Caco-2 (cell line): ENCODE measurements at regions not wholly inside any gene's neighbourhood (a gene's known extent, or its start where the extent isn't known, plus 50 kb on each side); places are given as distances from the start of the nearest gene placed in this dataset.

Source experiments
- BruUV-seq: library from RNA; stranded (reverse); fragments of 400-500 nt; replicated peaks from 2 replicates; lab custom pipeline; 2021; lab: Mats Ljungman, UMichigan
- CTCF ChIA-PET: fragments of 300-600 bp; sonication (Branson Sonifier 250); formaldehyde crosslinking; loops from one replicate; lab custom pipeline; 2022; ENCODE audit warnings: antibody characterized with exemption; lab: Charles Lee
- POLR2A ChIA-PET: fragments of 300-600 bp; sonication (Branson Sonifier 250); formaldehyde crosslinking; loops from one replicate; lab custom pipeline; 2022; ENCODE audit warnings: antibody characterized with exemption; lab: Charles Lee
- DNase-seq, 2 experiments: peaks; one replicate each; pipeline versions ENCODE4 v3.0.0 to v3.0.0-alpha.2; 2020 to 2022
- H3K27me3 ChIP-seq: replicated peaks from 2 replicates; pipeline ENCODE4 v1.6.0; 2011; ENCODE audit warnings: low read length; ENCODE audit not compliant: control insufficient read depth, insufficient read depth
- H3K36me3 ChIP-seq: 2 replicates; pipeline ENCODE4 v1.5.1; 2011; ENCODE audit warnings: low read length; ENCODE audit not compliant: control insufficient read depth, insufficient read depth
- H3K4me1 ChIP-seq: fragments of 250-450 bp; sonication (Bioruptor Pico); 2 replicates; pipeline ENCODE4 v1.5.1; 2020; ENCODE audit warnings: mild to moderate bottlenecking
- H3K4me3 ChIP-seq: 2 replicates; pipeline ENCODE4 v1.5.1; 2011; ENCODE audit warnings: low read depth, mild to moderate bottlenecking, control low read depth, low read length
- H3K9me3 ChIP-seq: fragments of 250-450 bp; sonication (Bioruptor Pico); 2 replicates; pipeline ENCODE4 v1.5.1; 2020; ENCODE audit warnings: mild to moderate bottlenecking, moderate library complexity
- H3K27ac Mint-ChIP-seq: one replicate; pipeline ENCODE4 v1.8.0; 2022; ENCODE audit warnings: mixed read lengths; ENCODE audit not compliant: unreplicated experiment
- H3K27me3 Mint-ChIP-seq: one replicate; pipeline ENCODE4 v1.8.0; 2022; ENCODE audit warnings: mixed read lengths; ENCODE audit not compliant: insufficient read depth, unreplicated experiment
- H3K36me3 Mint-ChIP-seq: one replicate; pipeline ENCODE4 v1.8.0; 2022; ENCODE audit warnings: mild to moderate bottlenecking, mixed read lengths; ENCODE audit not compliant: insufficient read depth, unreplicated experiment
- H3K4me1 Mint-ChIP-seq: one replicate; pipeline ENCODE4 v1.8.0; 2022; ENCODE audit warnings: low read depth, mixed read lengths; ENCODE audit not compliant: unreplicated experiment
- H3K4me3 Mint-ChIP-seq: one replicate; pipeline ENCODE4 v1.8.0; 2022; ENCODE audit warnings: mild to moderate bottlenecking, moderate library complexity, mixed read lengths; ENCODE audit not compliant: unreplicated experiment
- H3K9me3 Mint-ChIP-seq: one replicate; pipeline ENCODE4 v1.8.0; 2022; ENCODE audit warnings: mixed read lengths; ENCODE audit not compliant: unreplicated experiment
- CTCF ChIP-seq, 2 experiments: fragments of 200-600 bp in 1 of 2; IDR thresholded peaks; 1 replicate in 1 of 2; 2 replicates in 1 of 2; pipeline versions ENCODE4 v1.5.1 to v1.8.0; 2011 to 2022; ENCODE audit warnings: antibody characterized with exemption in 1 of 2, control low read depth in 1 of 2, inconsistent platforms in 1 of 2, low read depth in 1 of 2, low read length in 1 of 2, mild to moderate bottlenecking in 1 of 2, moderate library complexity in 1 of 2; ENCODE audit not compliant: insufficient read depth in 1 of 2, severe bottlenecking in 1 of 2, unreplicated experiment in 1 of 2
- intact Hi-C: fragments of 100-400 bp; cut with micrococcal nuclease; formaldehyde crosslinking; loops from one replicate; pipeline ENCODE4 v1.10.0; 2022; ENCODE audit not compliant: unreplicated experiment

- no peak for DNase-seq
- Mint-ChIP-seq H3K27ac (no peak overlapping the region), H3K36me3 (no peaks in the 10 kb centered on the region), H3K4me1 (no peaks in the 10 kb centered on the region), H3K9me3 (no peaks in the 10 kb centered on the region), H3K4me3 (no peak overlapping the region), H3K27me3 (peaks cover 2% of the 10 kb centered on the region)
- Histone ChIP-seq H3K4me1 (no peaks in the 10 kb centered on the region), H3K4me3 (no peak overlapping the region), H3K9me3 (no peaks in the 10 kb centered on the region), H3K36me3 (no peaks in the 10 kb centered on the region), H3K27me3 (no peaks in the 10 kb centered on the region)
- ChIA-PET CTCF (no interaction called here), POLR2A (no interaction called here)
- intact Hi-C loops: no loop called here
- TF ChIP-seq CTCF (IDR thresholded peaks at IDR 0.05; ENCODE audit: insufficient read depth in 1 of 2, low read depth in 1 of 2, low read length in 1 of 2, severe bottlenecking in 1 of 2, unreplicated experiment in 1 of 2): no peak
- BruUV-seq: no TSS peak
These were observed 128.6 kb upstream of the NPY2R start for GRCh38 chr4:155079871-155080270.

GRCh38 chr4:155081222-155081621, 127.2 kb upstream of the NPY2R start:
- ChIA-PET CTCF (no interaction called here), POLR2A (no interaction called here)
- no peaks in the 10 kb centered on the region for H3K9me3 Mint-ChIP-seq
- BruUV-seq: no TSS peak
- no peaks in the 10 kb centered on the region for H3K4me1 ChIP-seq
- no peaks in the 10 kb centered on the region for H3K9me3 ChIP-seq
- no peaks in the 10 kb centered on the region for H3K36me3 Mint-ChIP-seq
- no peak for DNase-seq
- intact Hi-C loops: no loop called here
- H3K27me3 Mint-ChIP-seq: peaks cover 2% of the 10 kb centered on the region
- H3K27ac Mint-ChIP-seq: no peak overlapping the region
- no peak for TF ChIP-seq CTCF (IDR thresholded peaks at IDR 0.05; ENCODE audit: insufficient read depth in 1 of 2, low read depth in 1 of 2, low read length in 1 of 2, severe bottlenecking in 1 of 2, unreplicated experiment in 1 of 2)
- no peaks in the 10 kb centered on the region for H3K36me3 ChIP-seq
- H3K27me3 ChIP-seq: no peaks in the 10 kb centered on the region
- H3K4me3 ChIP-seq: no peak overlapping the region
- no peaks in the 10 kb centered on the region for H3K4me1 Mint-ChIP-seq
- H3K4me3 Mint-ChIP-seq: no peak overlapping the region

DNA sequence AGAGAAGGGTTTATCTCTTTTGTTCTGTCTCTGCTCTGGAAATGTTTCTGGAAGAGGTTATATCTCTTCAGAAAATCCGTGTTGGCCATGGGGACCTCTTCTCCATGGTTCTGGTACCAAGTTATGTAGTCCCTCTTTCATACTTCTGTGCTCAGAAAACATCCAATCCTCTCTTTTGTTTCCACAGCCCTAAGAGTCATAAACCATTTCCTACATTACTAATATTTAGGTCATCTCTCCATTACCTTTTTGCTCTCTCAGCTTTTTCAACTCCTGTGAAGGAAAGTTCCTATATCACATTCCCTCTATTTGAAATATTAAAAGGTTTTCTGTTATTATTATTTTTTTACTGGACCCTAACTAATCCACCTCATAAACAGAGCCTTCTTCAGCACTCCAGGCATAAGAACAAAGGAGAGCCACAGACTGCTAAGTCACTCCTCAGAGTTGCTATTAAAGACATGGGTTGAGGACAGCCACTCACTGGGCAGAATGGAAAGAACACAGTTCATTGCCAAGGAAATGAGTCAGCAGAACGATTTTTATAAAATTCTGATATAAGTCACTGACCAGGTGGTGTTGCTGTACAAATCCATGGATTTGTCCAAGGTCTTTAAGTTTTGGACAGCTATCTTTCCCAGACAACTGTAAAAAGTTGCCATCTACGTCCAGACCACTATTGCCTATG, 122.4 kb upstream of the NPY2R start:
- intact Hi-C loops: no loop called here
- no peaks in the 10 kb centered on the region for H3K4me1 ChIP-seq
- Mint-ChIP-seq H3K9me3 (no peaks in the 10 kb centered on the region), H3K27me3 (peaks cover 10% of the 10 kb centered on the region), H3K4me3 (no peak overlapping the region), H3K4me1 (no peaks in the 10 kb centered on the region), H3K36me3 (no peaks in the 10 kb centered on the region), H3K27ac (no peak overlapping the region)
- POLR2A ChIA-PET: no interaction called here
- no peak for DNase-seq
- CTCF ChIA-PET: no interaction called here
- TF ChIP-seq CTCF (IDR thresholded peaks at IDR 0.05; ENCODE audit: insufficient read depth in 1 of 2, low read depth in 1 of 2, low read length in 1 of 2, severe bottlenecking in 1 of 2, unreplicated experiment in 1 of 2): no peak
- no peaks in the 10 kb centered on the region for H3K9me3 ChIP-seq
- H3K27me3 ChIP-seq: no peaks in the 10 kb centered on the region
- H3K36me3 ChIP-seq: no peaks in the 10 kb centered on the region
- no TSS peak for BruUV-seq
- H3K4me3 ChIP-seq: no peak overlapping the region
